GM10266 (cell line): ENCODE measurements at regions not wholly inside any gene's neighbourhood (a gene's known extent, or its start where the extent isn't known, plus 50 kb on each side); places are given as distances from the start of the nearest gene placed in this dataset.
"Not testable (repeated sequence)": the region's sequence is repeated elsewhere in the genome, so short reads cannot be mapped to it uniquely, and the experiment has no call there.

Experiments
- DNase-seq: peaks from one replicate; pipeline ENCODE4 v3.0.0; 2012; ENCODE audit errors: extremely low spot score
- CTCF ChIP-seq: IDR thresholded peaks from 2 replicates; pipeline ENCODE4 v1.5.1; 2012; ENCODE audit warnings: mild to moderate bottlenecking, low read depth; ENCODE audit not compliant: control insufficient read depth, insufficient read depth; ENCODE audit errors: missing control alignments

DNA sequence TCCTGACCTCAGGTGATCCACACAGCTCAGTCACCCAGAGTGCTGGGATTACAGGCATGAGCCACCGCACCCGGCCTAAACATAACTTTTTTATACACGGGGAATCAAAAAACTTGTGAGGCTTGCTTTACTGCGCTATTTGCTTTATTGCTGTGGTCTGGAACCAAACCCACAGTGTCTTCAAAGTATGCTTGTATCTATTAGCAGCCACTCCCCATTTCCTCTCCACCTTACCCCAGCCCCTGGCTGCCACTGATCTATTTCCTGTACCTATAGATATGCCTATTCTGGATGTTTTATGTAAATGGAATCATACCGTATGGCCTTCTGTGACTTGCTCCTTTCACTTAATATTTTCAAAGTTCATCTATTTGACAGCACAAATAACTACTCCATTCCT, 233.4 kb downstream of the BMP4 start:
- no peak for DNase-seq
- no peak for TF ChIP-seq CTCF

GRCh38 chr14:53719536-53719935, 237.1 kb downstream of the BMP4 start:
- DNase-seq, result no peak
- TF ChIP-seq CTCF, result no peak

- no peak for DNase-seq
- TF ChIP-seq CTCF, result no peak
Observed at GRCh38 chr14:53716578-53716977, 240.0 kb downstream of the BMP4 start.

GRCh38 chr14:53715193-53715721, 241.4 kb downstream of the BMP4 start:
- DNase-seq, result no peak
- no peak for TF ChIP-seq CTCF

- no peak for DNase-seq
- no peak for TF ChIP-seq CTCF
Observed at GRCh38 chr14:53714495-53715192, 242.0 kb downstream of the BMP4 start.

- DNase-seq, result not testable (repeated sequence)
Observed at GRCh38 chr14:53712901-53713300, 243.7 kb downstream of the BMP4 start.

- DNase-seq, result no peak
- TF ChIP-seq CTCF, result no peak
Observed at GRCh38 chr14:53711205-53711604, 245.4 kb downstream of the BMP4 start.

- TF ChIP-seq CTCF, result no peak
Observed at GRCh38 chr14:53710615-53711014, 246.0 kb downstream of the BMP4 start.

More at GRCh38 chr14:53710615-53711014, 246.0 kb downstream of the BMP4 start:
- no peak for DNase-seq
